ENCODE measurements at regions not wholly inside any gene's neighbourhood (a gene's known extent, or its start where the extent isn't known, plus 50 kb on each side); places are given as distances from the start of the nearest gene placed in this dataset.
A peak's percentile ranks its signal among the peaks of the same experiment; 100 is the strongest.
"Not testable (repeated sequence)": the region's sequence is repeated elsewhere in the genome, so short reads cannot be mapped to it uniquely, and the experiment has no call there.

GRCh38 chr7:65683362-65683761 lies 189.5 kb upstream of the VKORC1L1 start:
- ATAC-seq; CTCF ChIA-PET; H3K4me1 Mint-ChIP-seq; H3K27me3 Mint-ChIP-seq; H3K27ac Mint-ChIP-seq; DNase-seq; H3K4me3 Mint-ChIP-seq; H3K36me3 Mint-ChIP-seq; H3K9me3 Mint-ChIP-seq (ENCODE audit: low read depth): not testable (repeated sequence)

- H3K27ac Mint-ChIP-seq; H3K9me3 Mint-ChIP-seq (ENCODE audit: low read depth); H3K4me1 Mint-ChIP-seq; H3K4me3 Mint-ChIP-seq; H3K36me3 Mint-ChIP-seq; DNase-seq; H3K27me3 Mint-ChIP-seq; CTCF ChIA-PET; ATAC-seq: not testable (repeated sequence)
These were observed 173.7 kb upstream of the VKORC1L1 start for GRCh38 chr7:65699026-65699714.

DNA sequence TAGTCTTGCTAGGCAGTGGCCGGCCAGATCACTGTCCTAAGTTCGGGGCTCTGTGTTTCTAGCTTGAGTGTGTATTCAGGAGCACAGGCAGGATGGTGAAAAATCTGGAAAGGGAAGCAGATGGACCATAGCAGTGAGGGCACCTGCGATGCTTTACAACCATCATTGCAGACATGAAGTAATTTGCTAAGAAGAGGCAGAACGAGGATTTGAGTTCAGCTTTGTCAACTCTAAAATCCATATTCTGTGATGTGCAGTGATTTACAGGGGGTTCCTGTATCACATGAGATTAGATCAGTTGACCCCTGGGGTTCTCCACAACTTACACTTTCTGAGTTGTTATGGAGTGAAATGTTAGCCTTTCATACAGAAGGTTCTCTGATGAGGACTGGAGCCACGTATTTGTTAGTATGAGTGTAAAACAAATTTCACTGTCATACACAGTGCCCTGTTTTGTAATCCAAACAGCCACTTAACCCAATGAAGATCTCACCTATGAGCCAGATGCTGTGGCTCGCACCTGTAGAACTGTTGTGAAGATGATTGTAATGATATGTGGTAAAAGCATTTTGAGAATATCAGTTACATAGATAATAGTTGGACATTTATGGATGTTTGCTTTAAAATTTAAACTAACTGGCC lies 173.0 kb upstream of the VKORC1L1 start:
- H3K36me3 Mint-ChIP-seq; H3K4me3 Mint-ChIP-seq; CTCF ChIA-PET; ATAC-seq; H3K27me3 Mint-ChIP-seq; H3K4me1 Mint-ChIP-seq; H3K27ac Mint-ChIP-seq; DNase-seq; H3K9me3 Mint-ChIP-seq (ENCODE audit: low read depth): not testable (repeated sequence)

- H3K4me3 Mint-ChIP-seq; H3K4me1 Mint-ChIP-seq; H3K27ac Mint-ChIP-seq; H3K36me3 Mint-ChIP-seq; DNase-seq; CTCF ChIA-PET; ATAC-seq; H3K27me3 Mint-ChIP-seq; H3K9me3 Mint-ChIP-seq (ENCODE audit: low read depth): not testable (repeated sequence)
These were observed 153.6 kb upstream of the VKORC1L1 start for GRCh38 chr7:65719123-65719798.

GRCh38 chr7:65722361-65722792 lies 150.5 kb upstream of the VKORC1L1 start:
- no peaks in the 10 kb centered on the region for H3K27me3 Mint-ChIP-seq
- CTCF ChIA-PET = interaction anchor here (0.7 to 1.1 kb wide), 2 partner anchors 28 to 324 kb away, joined by 3 read pairs; no protein-coding TSS in a partner anchor
- H3K4me3 Mint-ChIP-seq = no peak overlapping the region
- H3K9me3 Mint-ChIP-seq (ENCODE audit: low read depth) = no peaks in the 10 kb centered on the region
- DNase-seq (peak; percentile 71), ATAC-seq (peak; percentile 69)
- H3K4me1 Mint-ChIP-seq = peaks cover 2% of the 10 kb centered on the region
- H3K36me3 Mint-ChIP-seq = no peaks in the 10 kb centered on the region
- H3K27ac Mint-ChIP-seq = no peak overlapping the region

DNA sequence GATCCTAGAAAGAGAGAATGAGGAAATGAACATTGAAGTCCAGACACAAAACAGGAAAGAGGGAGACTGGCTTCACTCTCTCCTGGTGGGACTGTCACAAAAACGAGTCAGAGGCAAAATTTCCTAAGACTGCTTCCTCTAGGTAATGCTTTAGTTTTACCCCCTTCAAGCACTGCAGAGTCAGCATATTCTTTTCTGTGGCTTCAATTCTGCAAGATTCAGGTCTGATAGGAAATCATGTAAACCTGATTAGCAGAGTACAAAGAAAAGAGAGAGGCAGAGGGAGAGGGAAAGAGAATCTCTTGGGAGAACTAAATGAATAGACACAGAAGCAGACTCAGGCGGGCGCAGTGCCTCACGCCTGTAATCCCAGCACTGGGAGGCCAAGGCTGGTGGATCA lies 145.7 kb upstream of the VKORC1L1 start:
- H3K27me3 Mint-ChIP-seq; CTCF ChIA-PET; H3K9me3 Mint-ChIP-seq (ENCODE audit: low read depth); DNase-seq; H3K4me3 Mint-ChIP-seq; H3K27ac Mint-ChIP-seq; H3K36me3 Mint-ChIP-seq; ATAC-seq; H3K4me1 Mint-ChIP-seq: not testable (repeated sequence)

GRCh38 chr7:65731129-65731528 lies 141.7 kb upstream of the VKORC1L1 start:
- CTCF ChIA-PET = no interaction called here
- H3K4me1 Mint-ChIP-seq = peaks cover 3% of the 10 kb centered on the region
- H3K36me3 Mint-ChIP-seq = no peaks in the 10 kb centered on the region
- no peak overlapping the region for H3K4me3 Mint-ChIP-seq
- ATAC-seq (no peak), DNase-seq (no peak)
- no peaks in the 10 kb centered on the region for H3K9me3 Mint-ChIP-seq (ENCODE audit: low read depth)
- H3K27me3 Mint-ChIP-seq = no peaks in the 10 kb centered on the region
- H3K27ac Mint-ChIP-seq = no peak overlapping the region

GRCh38 chr7:65731562-65732035 lies 141.3 kb upstream of the VKORC1L1 start:
- Mint-ChIP-seq H3K4me1 (peaks cover 3% of the 10 kb centered on the region), H3K27me3 (no peaks in the 10 kb centered on the region), H3K27ac (no peak overlapping the region), H3K4me3 (no peak overlapping the region), H3K36me3 (no peaks in the 10 kb centered on the region), H3K9me3 (ENCODE audit: low read depth) (no peaks in the 10 kb centered on the region)
- peak; percentile 42 for DNase-seq
- CTCF ChIA-PET = no interaction called here
- ATAC-seq = peak; percentile 58

DNA sequence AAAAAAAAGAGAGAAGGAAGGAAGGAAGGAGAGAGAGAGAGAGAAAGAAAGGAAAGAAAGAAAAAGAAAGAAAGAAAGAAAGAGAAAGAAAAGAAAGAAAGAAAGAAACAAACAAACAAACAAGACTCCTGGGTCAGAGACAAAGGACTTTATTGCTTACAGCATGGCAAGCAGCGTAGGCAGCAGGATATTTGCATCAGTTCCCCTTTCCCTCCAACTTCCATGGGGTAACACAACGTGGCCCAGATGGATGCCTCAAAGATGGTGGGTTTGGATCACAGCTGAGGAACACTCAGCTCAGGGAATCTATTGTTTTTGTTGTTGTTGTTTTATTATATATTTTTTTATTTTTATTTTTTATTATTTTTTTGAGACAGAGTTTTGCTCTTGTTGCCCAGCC lies 128.5 kb upstream of the VKORC1L1 start:
- H3K4me1 Mint-ChIP-seq = peaks cover 7% of the 10 kb centered on the region
- no peak overlapping the region for H3K4me3 Mint-ChIP-seq
- no peaks in the 10 kb centered on the region for H3K9me3 Mint-ChIP-seq (ENCODE audit: low read depth)
- CTCF ChIA-PET = no interaction called here
- no peak for DNase-seq
- no peak for ATAC-seq
- no peaks in the 10 kb centered on the region for H3K27me3 Mint-ChIP-seq
- H3K36me3 Mint-ChIP-seq = peaks cover 14% of the 10 kb centered on the region
- no peak overlapping the region for H3K27ac Mint-ChIP-seq

GRCh38 chr7:65746398-65746669 lies 126.5 kb upstream of the VKORC1L1 start:
- H3K27ac Mint-ChIP-seq = no peak overlapping the region
- H3K36me3 Mint-ChIP-seq = peaks cover 4% of the 10 kb centered on the region
- peaks cover 14% of the 10 kb centered on the region for H3K4me1 Mint-ChIP-seq
- CTCF ChIA-PET = no interaction called here
- H3K27me3 Mint-ChIP-seq = no peaks in the 10 kb centered on the region
- DNase-seq (no peak), ATAC-seq (no peak)
- H3K4me3 Mint-ChIP-seq = no peak overlapping the region
- H3K9me3 Mint-ChIP-seq (ENCODE audit: low read depth) = no peaks in the 10 kb centered on the region

DNA sequence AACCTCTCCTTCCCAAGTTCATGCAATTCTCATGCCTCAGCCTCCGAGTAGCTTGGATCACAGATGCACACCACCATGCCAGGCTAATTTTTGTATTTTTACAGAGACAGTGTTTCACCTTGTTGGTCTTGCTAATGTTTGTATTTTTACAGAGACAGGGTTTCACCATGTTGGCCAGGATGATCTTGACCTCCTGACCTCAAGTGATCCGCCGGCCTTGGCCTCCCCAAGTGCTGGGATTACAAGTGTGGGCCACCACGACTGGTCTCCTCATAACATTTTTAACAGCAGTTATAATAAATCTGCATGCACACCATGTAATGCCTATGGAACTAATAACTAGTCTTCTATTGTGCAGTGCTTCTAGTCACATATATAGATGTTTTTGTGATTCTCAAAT lies 123.8 kb upstream of the VKORC1L1 start:
- no peaks in the 10 kb centered on the region for H3K9me3 Mint-ChIP-seq (ENCODE audit: low read depth)
- DNase-seq (no peak), ATAC-seq (no peak)
- H3K27me3 Mint-ChIP-seq = no peaks in the 10 kb centered on the region
- CTCF ChIA-PET = interaction anchor here (1.3 kb wide), 1 partner anchor 49 kb away, joined by 5 read pairs; no protein-coding TSS in a partner anchor
- H3K4me3 Mint-ChIP-seq = no peak overlapping the region
- peaks cover 29% of the 10 kb centered on the region for H3K4me1 Mint-ChIP-seq
- H3K27ac Mint-ChIP-seq = no peak overlapping the region
- peaks cover 2% of the 10 kb centered on the region for H3K36me3 Mint-ChIP-seq

DNA sequence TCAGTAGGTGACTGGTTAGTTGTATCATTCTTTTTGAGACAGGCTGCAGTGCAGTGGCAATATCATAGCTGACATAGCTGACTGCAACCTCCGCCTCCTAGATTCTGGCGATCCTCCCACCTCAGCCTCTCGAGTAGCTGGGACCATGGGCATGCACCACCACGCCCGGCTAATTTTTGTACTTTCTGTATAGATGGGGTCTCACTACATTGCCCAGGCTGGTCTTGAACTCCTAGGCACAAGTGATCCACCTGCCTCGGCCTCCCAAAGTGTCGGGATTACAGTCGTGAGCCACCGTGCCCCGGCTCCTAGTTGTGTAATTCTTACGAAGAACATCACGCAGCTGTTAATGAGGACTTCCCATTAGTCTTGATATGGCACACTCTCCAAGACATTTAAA lies 123.4 kb upstream of the VKORC1L1 start:
- H3K4me3 Mint-ChIP-seq = no peak overlapping the region
- CTCF ChIA-PET = interaction anchor here (1.1 to 1.3 kb wide), 2 partner anchors 9 to 49 kb away, joined by 3 to 5 read pairs; no protein-coding TSS in a partner anchor
- peaks cover 32% of the 10 kb centered on the region for H3K4me1 Mint-ChIP-seq
- H3K27me3 Mint-ChIP-seq = no peaks in the 10 kb centered on the region
- H3K36me3 Mint-ChIP-seq = peaks cover 3% of the 10 kb centered on the region
- H3K9me3 Mint-ChIP-seq (ENCODE audit: low read depth) = no peaks in the 10 kb centered on the region
- no peak overlapping the region for H3K27ac Mint-ChIP-seq
- no peak for DNase-seq
- ATAC-seq = no peak

DNA sequence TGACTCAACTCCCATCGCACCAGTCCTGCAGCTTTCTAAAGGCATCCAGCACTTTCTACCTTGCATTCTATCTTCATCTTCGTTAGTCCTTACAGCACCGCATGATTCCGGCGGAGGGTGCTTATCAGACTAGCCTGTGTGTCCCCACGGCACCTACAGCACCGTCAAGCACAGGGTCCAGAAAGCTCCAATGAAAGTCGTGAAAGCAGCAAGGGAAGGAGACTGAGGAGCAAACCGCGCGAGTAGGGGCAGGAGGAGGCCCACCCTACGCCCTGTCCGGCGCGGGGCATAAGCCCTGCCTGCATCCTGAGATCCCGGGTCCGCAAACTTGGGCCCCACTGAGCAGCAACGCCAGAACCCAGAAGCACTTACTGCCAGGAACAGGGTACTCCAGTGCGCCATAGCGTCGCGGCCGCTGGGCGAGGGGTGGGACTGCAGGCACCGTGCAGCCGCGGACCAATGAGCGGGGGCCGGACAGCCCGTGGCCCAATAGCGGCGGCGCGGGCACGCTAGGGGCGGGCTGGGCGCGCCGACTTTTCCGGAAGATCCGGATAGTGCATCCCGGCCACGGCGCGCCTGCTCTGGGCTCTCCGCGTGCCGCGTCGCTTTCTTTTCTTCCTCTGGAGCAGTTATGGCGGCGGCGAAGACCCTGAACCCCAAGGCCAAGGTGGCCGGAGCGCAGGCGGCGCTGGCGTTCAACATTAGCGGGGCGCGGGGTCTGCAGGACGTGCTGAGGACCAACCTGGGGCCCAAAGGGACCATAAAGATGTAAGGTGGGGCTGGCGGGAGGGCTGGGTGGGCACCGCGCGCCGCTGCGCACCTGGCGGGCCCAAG lies 122.1 kb upstream of the VKORC1L1 start:
- Mint-ChIP-seq H3K27me3 (no peaks in the 10 kb centered on the region), H3K9me3 (ENCODE audit: low read depth) (no peaks in the 10 kb centered on the region), H3K36me3 (peaks cover 4% of the 10 kb centered on the region), H3K4me1 (peaks cover 34% of the 10 kb centered on the region), H3K4me3 (peak overlapping the region; percentile 93), H3K27ac (peak overlapping the region; percentile 88)
- DNase-seq = peak; percentile 92
- ATAC-seq = peak; percentile 99
- CTCF ChIA-PET = interaction anchor here (1.0 to 1.3 kb wide), 4 partner anchors 10 to 231 kb away, joined by 3 to 8 read pairs (median 3); partner anchors contain the start of gene GUSB
